GM21526 (cell line): ENCODE measurements at regions not wholly inside any gene's neighbourhood (a gene's known extent, or its start where the extent isn't known, plus 50 kb on each side); places are given as distances from the start of the nearest gene placed in this dataset.

Experiments
- ATAC-seq: cut with Tn5 transposase; IDR thresholded peaks from one replicate; pipeline ENCODE4 v1.9.1; 2021; ENCODE audit warnings: moderate library complexity; ENCODE audit not compliant: unreplicated experiment, low FRiP score

DNA sequence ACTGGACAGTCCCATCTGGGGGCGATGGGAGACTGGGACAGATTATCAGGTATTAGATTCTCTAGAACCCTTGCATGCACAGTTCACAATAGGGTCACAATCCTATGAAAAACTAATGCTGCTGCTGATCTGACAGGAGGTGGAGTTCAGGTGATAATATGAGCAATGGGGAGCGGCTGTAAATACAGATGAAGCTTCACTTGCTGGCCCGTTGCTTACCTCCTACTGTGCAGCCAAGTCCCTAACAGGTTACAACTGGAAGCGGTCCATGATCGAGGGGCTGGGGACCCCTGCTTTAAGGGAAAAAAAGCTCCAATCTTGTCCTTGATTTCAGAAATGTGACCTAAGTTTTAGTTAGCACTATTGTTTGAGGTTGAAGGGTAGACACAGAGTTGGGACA lies 175.2 kb downstream of the ZNF330 start:
- no peak for ATAC-seq

DNA sequence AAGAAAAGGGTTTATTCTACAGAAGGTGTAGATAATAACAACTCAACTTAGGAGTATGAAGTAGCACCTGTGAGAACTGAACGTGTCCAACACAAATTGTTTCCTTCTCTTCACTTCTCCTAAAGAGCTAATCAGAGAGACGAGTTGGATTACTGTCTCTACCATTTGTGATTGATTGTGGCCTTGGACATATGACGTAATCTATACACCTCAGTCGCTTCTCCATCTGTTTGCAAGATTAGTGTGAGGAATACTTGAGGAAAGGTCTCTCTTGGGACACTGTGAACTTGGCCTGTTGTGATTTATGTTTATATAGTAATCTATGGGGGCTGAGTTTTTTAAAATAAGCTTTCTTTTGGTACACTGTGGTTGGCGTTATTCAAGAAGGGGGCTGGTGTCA lies 182.0 kb downstream of the ZNF330 start:
- ATAC-seq = no peak

DNA sequence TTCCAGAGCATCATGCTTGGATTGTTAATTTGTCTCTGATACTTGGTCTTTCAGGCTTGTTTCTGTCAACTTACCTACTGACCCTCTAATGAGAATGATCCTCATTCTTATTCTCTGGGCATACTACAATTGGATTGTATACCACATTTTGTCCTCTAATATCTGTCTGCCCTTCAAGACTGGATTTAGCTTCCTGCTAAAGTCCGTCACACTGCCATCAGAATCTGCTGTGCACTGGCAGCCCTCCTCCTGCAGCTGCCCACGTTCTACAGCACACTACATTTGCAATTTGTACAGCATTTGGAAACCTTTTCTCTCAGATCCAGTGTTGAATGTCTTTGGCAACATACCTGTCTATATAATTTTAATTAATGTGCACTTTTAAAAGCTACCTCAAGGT lies 183.1 kb downstream of the ZNF330 start:
- no peak for ATAC-seq

DNA sequence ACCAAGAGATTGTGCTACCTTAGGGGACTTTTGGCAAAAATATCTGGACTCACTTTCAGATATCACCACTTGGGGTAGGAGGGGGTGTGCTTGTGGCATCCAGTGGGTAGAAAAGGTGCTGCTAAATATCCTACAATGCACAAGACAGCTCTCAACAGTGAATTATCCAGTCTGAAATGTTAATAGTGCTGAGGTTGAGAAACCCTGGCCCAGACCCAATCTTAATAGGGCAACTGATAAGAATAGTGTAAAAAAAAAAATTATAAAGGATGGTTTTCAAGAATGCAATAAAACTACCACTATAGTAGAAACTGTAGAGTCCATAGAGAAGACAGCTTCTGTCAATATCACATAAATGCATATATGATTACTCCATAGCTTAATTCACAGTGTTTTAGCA lies 185.5 kb downstream of the ZNF330 start:
- no peak for ATAC-seq

DNA sequence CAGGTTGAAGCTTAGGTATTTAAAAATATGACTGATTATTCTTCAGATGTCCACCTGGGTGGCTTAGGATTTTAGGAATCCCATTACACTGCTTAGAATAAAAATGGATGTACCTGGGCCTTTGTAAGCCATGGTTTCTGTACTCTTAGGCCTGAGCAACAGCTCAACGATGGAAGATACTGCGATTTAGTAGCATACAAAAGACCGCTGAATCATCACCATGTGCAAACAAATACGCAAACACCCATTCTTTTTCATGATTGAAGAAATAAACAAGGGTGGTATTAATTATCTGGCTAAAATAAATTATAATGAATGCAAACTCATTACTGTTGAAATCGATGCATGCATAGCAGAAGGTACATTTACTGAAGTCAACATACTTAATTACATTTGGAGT lies 188.9 kb downstream of the ZNF330 start:
- ATAC-seq = no peak

DNA sequence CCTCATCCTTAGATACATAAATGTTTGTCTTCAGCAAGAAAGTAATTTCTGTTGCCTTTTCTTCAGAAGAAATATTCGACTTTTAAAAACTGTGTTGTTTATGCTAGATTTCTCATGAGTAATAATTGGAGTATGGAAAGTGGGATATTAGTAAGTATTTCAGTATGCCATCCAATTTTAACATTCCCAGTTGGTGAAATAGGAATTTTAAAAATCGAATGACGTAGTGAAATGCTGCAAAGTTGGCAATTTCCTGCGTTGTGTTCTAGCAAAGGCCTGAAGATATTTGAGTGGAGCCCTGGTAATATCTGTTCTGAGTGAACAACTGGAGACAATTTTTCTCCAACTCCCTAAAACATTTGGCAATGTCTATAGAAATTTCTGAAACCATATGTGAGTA lies 190.1 kb downstream of the ZNF330 start:
- ATAC-seq = no peak

DNA sequence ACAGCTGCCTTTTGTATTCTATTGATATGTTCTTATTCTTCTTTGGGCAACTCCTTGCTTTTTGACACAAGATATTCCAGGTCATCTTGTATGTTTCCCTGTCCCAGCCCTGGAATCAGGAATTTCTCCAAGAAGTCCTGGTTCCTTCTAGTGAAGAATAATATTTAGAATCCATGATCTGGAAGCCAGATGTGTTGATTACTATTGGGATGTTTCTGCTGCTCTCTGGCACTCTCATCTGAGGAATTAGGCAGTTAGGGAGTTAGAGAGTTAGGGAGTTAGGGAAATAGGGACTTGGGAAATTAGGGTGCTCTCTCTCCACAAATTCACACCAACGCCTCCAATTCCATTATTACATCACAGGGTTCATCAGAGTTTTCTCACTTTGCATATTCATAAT lies 191.2 kb downstream of the ZNF330 start:
- no peak for ATAC-seq

DNA sequence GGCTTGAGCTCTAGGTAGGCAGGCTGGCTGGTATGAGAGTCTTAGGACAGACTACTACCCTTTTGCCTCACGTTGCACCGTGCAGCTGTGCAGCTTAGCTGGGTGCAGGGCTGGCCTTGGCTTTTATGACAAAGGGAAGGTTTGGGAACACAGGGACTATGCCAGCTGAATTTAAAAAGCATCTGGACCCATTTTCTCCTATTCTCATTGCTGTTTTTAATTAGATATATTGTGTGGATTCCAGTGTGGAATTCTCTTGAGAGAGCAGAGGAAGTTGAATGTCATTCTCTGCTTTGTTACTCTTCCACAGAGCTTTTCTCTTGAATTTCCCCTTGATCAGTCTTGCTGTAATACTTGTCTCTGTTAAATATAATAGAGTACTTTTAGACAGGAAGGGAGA lies 192.7 kb downstream of the ZNF330 start:
- no peak for ATAC-seq

DNA sequence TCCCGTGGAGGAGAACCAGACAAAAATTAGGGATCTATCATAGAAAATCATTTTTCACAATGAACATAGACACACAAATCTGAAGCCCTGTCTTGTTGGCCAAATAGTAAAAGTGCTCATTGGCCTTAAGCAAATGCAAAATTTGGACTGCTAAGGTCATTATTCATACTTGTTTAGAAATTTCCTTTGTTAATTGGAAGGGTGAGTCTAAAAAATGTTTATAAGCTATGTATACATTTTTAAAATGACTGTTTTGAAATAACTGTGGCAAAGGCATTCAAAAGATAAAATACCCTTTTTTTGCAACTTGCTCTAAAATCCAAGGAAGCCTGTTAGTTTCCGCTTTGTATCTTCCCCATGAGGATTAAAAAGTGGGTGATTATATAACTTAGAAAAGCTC lies 195.0 kb downstream of the ZNF330 start:
- ATAC-seq = no peak

DNA sequence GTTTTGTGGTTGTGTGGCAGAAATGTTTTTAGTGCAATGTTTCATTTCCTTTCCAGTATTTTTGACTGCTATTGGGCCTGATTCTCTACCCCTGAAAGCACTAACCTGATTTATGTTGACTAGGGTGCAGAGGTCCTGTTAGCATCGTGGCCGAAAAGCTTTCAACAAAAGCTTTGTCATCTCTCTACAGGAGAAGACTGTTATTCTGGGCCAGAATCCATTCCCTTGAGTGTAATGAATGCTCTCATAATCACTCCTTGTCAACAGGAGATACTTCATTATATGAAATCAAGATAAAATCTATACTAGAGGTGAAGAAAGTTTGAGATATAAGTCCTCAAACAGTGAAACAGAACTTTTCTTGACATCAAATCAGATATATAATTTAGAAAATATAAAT lies 195.5 kb downstream of the ZNF330 start:
- ATAC-seq = no peak

DNA sequence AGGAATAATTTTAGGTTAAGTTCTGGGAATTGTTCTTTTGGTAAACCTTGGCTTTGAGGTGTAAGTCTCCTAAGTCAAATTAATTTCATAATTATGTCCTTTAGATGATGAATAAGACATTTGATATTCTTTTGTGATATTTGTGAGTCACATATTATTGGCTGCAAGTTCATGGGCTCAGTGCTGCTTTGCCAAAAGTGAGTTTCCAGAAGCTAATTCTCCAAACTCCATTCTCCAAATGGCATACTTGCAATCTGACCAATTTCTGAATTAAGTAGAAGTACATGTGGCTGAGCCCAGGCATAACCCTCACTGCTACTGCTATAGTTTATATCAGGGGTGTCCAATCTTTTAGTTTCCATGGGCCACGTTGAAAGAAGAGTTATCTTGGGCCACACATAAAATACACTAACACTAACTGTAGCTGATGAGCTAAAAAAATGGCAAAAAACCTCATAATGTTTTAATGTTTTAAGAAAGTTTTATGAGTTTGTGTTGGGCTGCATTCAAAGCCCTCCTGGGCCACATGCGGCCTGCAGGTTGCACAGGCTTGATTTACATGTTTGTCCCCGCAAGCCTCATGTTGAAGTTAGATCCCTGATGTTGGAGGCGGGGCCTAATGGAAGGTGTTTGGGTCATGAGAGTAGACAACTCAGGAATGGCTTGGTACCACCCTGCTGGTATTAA lies 196.1 kb downstream of the ZNF330 start:
- ATAC-seq = no peak

DNA sequence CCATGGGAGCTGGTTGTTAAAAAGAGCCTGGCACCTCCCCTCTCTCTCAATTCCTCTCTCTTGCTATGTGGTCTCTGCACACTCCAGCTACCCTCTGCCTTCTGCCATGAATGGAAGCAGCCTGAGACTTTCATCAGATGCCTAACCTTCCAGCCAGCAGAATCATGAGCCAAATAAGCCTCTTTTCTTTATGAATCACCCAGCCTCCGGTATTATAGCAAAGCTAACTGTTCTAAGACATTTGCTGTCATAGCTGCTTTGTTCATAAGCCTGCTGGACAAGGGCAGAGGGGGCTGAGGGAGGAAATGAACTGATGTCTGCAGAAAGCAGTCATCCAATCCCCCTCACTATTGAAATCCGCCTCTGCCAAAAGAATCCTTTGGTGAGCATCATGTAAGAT lies 196.7 kb downstream of the ZNF330 start:
- ATAC-seq = no peak

DNA sequence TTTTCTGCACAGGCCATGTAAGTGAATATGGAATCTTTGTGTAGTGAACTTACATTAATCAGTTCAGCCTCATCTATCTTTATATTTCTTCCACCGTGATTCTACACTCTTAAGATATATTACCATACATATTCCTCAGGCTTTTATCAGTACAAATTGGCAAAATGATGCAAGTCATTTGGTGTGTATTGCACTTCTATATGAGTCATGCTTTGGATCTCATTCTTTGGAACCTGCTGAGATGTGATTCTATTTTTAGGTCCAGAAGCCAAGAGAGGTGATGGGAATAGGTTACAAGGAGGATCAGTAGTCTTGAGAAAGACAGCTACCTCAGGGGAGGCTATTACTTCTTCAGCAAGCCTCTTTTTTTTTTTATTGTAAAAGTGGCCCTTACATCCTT lies 204.4 kb downstream of the ZNF330 start:
- no peak for ATAC-seq

DNA sequence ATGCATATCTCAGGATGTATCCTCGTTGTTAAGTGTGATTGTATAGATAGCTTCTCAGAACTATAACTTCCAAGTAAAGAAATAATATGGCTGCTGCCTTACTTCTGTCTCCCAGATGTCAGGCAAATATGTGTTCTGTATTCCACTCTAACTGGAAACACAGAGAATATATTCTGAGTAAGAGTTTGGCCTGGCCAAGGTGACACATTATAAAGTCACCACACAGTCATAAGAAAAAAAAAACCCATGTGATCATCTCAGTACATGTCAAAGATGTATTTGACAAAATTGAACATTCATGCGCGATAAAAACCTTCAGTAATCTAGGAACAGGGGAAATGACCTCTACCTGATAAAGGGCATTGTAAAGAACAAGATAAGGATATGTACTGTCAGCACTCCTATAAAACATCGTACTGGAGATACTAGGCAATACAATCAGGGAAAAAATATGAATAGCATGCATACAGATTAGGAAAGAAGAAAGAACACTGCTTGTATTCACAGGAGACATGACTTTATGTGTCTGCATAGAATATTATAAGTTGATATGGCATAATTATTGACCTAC lies 207.1 kb downstream of the ZNF330 start:
- ATAC-seq = no peak

DNA sequence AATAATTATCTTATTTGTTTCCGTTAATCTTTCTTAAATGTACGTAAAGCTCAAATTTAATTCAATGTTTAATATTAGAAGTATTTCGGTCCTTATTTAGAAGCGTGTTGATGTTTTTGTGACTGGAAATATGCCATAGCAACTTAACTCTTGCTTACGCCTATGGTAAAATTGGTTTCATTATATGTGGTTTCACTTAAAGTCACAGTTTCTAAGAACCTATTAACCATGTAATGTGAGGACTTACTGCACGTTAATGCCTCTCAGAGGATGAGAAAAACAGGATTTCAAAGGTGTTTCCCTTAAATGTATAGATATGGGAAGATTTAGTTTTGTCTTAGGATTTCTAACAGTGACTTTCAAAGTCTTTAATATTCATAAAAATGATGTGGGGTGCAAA lies 206.4 kb upstream of the IL15 start:
- ATAC-seq = no peak

DNA sequence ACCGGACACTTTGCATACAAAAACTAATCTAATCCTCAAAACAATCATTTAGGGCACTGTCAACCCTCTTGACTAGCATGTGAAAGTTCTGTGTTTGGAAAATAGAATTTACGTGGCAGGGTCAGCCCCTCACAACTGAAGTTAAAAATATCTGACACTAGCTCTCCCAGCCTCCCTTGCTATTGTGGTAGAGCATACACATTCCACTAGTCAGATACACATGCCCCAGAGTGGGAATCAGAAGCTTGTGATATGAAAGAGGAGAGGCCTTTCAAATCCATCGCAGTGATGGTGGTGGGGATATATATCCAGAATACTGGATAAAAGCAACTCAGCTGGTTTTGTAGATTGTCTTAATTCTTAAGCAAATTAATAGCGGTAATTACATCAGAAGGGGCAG lies 205.7 kb upstream of the IL15 start:
- no peak for ATAC-seq

DNA sequence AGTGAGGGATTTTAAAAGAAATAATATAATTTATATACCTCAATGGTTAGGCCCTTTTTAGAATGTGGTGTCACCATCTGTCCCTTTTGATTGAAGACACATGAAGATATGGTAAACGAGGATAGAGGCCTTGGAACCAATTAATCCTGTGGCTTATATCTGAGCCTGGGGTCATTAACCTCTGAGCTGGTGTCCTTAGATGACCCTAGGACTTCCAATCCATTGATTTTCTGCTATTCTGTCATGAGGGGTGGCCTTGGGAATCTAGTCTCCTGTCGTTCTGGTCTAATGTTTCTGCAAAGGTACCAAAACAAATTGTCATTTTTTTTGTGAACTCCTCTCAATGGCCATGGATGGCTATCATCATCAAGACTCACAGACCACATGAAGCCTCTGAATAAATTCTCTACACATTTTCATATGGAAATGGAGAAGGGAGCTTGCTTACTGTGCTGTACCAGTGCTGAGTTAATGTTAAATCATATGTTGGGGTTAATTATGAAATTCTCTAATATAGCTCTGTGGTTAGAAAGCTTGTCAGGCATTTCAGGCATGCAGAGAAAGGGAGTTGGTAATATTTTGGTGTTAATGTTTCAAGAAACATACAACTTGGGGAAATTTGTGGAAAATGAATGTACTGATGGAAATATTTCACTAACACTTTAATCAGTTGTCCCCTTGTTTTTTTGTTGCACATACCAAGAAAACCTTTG lies 204.2 kb upstream of the IL15 start:
- no peak for ATAC-seq

DNA sequence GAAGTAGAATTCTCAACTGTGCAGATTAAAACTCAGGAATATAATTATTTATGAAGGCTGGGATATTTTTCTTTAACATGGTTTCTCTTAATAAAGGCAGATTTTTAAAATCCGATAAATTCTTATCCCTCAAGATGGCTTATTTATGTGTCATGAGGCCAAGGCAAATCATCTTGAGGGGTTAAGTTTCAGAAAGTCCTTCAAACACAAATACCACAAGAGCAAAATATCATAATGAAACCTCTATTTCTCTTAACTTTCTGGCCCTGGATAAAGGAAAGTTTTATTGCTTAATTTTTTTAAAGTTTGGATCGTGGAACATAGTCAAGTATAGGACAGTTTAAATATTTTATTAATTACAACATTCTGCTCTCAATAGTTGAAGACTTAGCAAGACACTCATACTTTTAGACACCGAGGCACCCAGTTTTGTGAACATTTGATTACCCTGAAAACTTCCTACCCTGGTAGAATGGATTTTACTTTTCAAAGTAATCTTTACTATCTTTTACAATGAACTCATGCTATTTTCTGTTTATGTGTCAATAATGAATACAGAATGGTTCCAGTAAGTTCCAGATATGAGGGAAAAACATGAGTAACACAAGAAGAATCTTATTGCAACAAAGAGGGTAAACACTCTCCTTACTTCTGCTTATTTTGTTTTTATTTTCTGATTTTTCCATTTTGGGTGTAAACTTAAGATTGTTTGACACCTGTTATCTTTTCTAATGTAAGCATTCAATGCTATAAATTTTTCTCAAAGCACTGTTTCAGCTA lies 200.7 kb upstream of the IL15 start:
- ATAC-seq = no peak

DNA sequence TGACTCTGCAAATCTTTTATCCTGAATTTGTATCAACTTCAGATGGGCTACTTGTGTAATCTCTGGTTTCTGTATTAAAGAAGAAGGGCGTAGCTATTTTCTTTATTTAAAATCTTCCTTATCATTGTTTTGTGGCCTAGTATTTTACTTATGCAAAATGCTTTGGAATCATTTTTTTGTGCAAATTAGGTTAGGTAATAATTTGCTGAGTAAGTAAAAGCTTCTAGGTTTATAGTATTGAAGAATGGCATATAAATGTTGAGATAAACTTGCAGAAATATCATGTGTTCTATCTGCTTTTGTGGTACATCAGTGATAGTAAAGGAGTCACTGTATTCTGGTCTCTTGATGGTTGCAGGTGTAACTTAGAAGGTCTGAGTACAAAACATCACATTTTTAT lies 197.2 kb upstream of the IL15 start:
- ATAC-seq = no peak

DNA sequence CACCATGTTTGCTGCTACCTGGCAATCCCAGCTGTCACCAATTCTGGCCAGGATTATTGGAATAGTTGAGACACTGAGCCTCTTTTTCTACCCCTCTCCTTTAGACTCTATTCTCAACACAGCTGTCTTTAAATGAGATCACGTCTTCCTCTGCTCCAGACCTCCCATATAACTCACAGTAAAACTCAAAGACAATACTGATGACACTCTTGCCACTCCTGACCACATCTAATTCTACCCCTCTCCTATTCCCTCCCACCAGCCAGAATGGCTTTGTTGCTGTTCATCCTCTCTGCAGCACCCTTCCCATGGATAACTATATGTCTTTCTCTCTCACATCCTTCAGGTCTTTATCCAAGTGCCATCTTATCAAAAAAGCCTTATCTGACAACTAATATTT lies 188.6 kb upstream of the IL15 start:
- ATAC-seq = no peak

DNA sequence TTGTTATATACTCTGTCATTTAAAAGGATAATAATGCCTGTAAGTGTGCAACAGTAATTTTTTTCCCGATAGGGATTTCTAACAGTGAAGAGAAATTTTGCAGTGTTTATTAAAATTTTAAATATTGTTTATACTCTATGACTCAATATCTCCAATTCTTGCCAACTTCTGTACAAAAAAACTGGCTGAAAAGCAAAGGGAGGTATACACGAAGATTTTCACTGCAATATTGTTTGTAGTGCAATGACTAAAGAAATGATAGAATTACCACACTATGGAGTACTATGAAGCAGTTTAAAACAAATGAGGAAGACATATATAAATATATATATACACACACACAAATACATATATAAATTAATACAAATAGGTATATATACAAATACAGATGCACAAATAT lies 187.9 kb upstream of the IL15 start:
- ATAC-seq = no peak
